H1 (cell line): ENCODE measurements at regions not wholly inside any gene's neighbourhood (a gene's known extent, or its start where the extent isn't known, plus 50 kb on each side); places are given as distances from the start of the nearest gene placed in this dataset.

Source experiments
- CTCF ChIA-PET: fragments of 300-600 bp; sonication (Branson Sonifier 250); formaldehyde crosslinking; loops from one replicate; lab custom pipeline; 2021; ENCODE audit not compliant: partially characterized antibody; lab: Charles Lee
- POLR2A ChIA-PET: fragments of 300-600 bp; sonication (Branson Sonifier 250); formaldehyde crosslinking; loops from one replicate; lab custom pipeline; 2021; ENCODE audit warnings: inconsistent platforms; ENCODE audit not compliant: partially characterized antibody; lab: Charles Lee
- DNase-seq, 2 experiments: peaks; one replicate each; pipeline versions ENCODE4 v3.0.0 to v3.0.0-alpha.2; 2010 to 2022; ENCODE audit warnings: low spot score in 2 of 2, low read depth in 1 of 2, mixed read lengths in 1 of 2
- FAIRE-seq: peaks from 2 replicates; lab custom pipeline; 2011; peaks lifted over from hg19 to GRCh38; lab: Jason Lieb, UNC
- H2AFZ ChIP-seq: 2 replicates; pipeline ENCODE4 v1.8.1; 2012; ENCODE audit warnings: low read length, inconsistent platforms
- H2AK5ac ChIP-seq: 2 replicates; pipeline ENCODE4 v1.6.1; 2013; ENCODE audit warnings: low read depth, low read length
- H2BK120ac ChIP-seq: replicated peaks from 2 replicates; pipeline ENCODE3; 2013; ENCODE audit warnings: low read depth, low read length, inconsistent platforms
- H2BK12ac ChIP-seq: 2 replicates; pipeline ENCODE4 v1.6.1; 2013; ENCODE audit warnings: low read depth, low read length
- H2BK15ac ChIP-seq: 2 replicates; pipeline ENCODE4 v1.6.1; 2013; ENCODE audit warnings: low read length
- H2BK20ac ChIP-seq: 2 replicates; pipeline ENCODE4 v1.6.1; 2013; ENCODE audit warnings: low read length
- H2BK5ac ChIP-seq: 2 replicates; pipeline ENCODE4 v1.6.1; 2013; ENCODE audit warnings: low read depth, low read length
- H3K14ac ChIP-seq: 2 replicates; pipeline ENCODE4 v1.6.1; 2013; ENCODE audit warnings: inconsistent platforms; ENCODE audit not compliant: insufficient read length
- H3K18ac ChIP-seq: 2 replicates; pipeline ENCODE4 v1.6.1; 2013; ENCODE audit warnings: low read length; ENCODE audit errors: extremely low read depth
- H3K23ac ChIP-seq: 2 replicates; pipeline ENCODE4 v1.6.1; 2013; ENCODE audit warnings: inconsistent platforms; ENCODE audit not compliant: insufficient read length
- H3K23me2 ChIP-seq: 2 replicates; pipeline ENCODE4 v1.6.1; 2013; ENCODE audit warnings: low read depth, low read length
- H3K27ac ChIP-seq: 2 replicates; pipeline ENCODE4 v1.6.1; 2011; ENCODE audit warnings: low read depth, low read length, inconsistent platforms
- H3K27me3 ChIP-seq, 4 experiments: replicated peaks in 1 of 4; 1 replicate in 1 of 4; 2 replicates in 3 of 4; pipeline versions ENCODE4 v1.6.1 to v1.8.1; 2011 to 2013; ENCODE audit warnings: low read length in 3 of 4, mild to moderate bottlenecking in 3 of 4, inconsistent platforms in 2 of 4, mixed read lengths in 2 of 4, moderate library complexity in 1 of 4; ENCODE audit not compliant: control insufficient read depth in 3 of 4, insufficient read depth in 3 of 4; ENCODE audit errors: extremely low read depth in 1 of 4
- H3K36me3 ChIP-seq, 4 experiments: 2 replicates each; pipeline versions ENCODE4 v1.6.1 to v1.8.1; 2011 to 2013; ENCODE audit warnings: mild to moderate bottlenecking in 4 of 4, low read length in 3 of 4, moderate library complexity in 2 of 4, control low read depth in 1 of 4, inconsistent platforms in 1 of 4; ENCODE audit not compliant: insufficient read depth in 4 of 4, control insufficient read depth in 2 of 4
- H3K4ac ChIP-seq: replicated peaks from 2 replicates; pipeline ENCODE3; 2013; ENCODE audit warnings: low read length, low read depth, mixed read lengths, inconsistent platforms; ENCODE audit not compliant: insufficient read length
- H3K4me1 ChIP-seq, 4 experiments: replicated peaks in 1 of 4; 1 replicate in 1 of 4; 2 replicates in 3 of 4; pipeline versions ENCODE4 v1.6.1 to v1.8.1; 2011 to 2013; ENCODE audit warnings: low read length in 3 of 4, inconsistent platforms in 2 of 4, mixed read lengths in 1 of 4; ENCODE audit not compliant: insufficient read depth in 4 of 4, control insufficient read depth in 3 of 4
- H3K4me2 ChIP-seq, 2 experiments: 2 replicates each; pipeline versions ENCODE4 v1.6.1 to v1.8.1; 2011 to 2013; ENCODE audit warnings: low read depth in 2 of 2, low read length in 2 of 2, control low read depth in 1 of 2, inconsistent platforms in 1 of 2, mild to moderate bottlenecking in 1 of 2; ENCODE audit not compliant: insufficient read depth in 1 of 2
- H3K4me3 ChIP-seq, 4 experiments: fragments of 200-600, 300-600 bp in 1 of 4; sonication (generic), shearing (Covaris generic), sonication (Bioruptor Twin) in 1 of 4; 2 replicates each; pipeline versions ENCODE4 v1.5.1 to v1.8.1; 2011 to 2016; ENCODE audit warnings: low read length in 4 of 4, low read depth in 3 of 4, control low read depth in 2 of 4, inconsistent platforms in 2 of 4, mild to moderate bottlenecking in 2 of 4, mixed read lengths in 1 of 4, moderate library complexity in 1 of 4; ENCODE audit not compliant: insufficient read depth in 2 of 4; ENCODE audit errors: extremely low read depth in 1 of 4
- H3K56ac ChIP-seq: replicated peaks from 2 replicates; pipeline ENCODE3; 2013; ENCODE audit warnings: low read depth, mild to moderate bottlenecking, mixed read lengths, low read length, inconsistent platforms; ENCODE audit not compliant: insufficient read length
- H3K79me1 ChIP-seq: 2 replicates; pipeline ENCODE4 v1.6.1; 2013; ENCODE audit warnings: low read depth, low read length, control low read depth
- H3K79me2 ChIP-seq, 2 experiments: 2 replicates each; pipeline versions ENCODE4 v1.6.1 to v1.8.1; 2012 to 2013; ENCODE audit warnings: low read length in 2 of 2, mild to moderate bottlenecking in 2 of 2, inconsistent platforms in 1 of 2; ENCODE audit not compliant: insufficient read depth in 2 of 2, control insufficient read depth in 1 of 2
- H3K9ac ChIP-seq, 4 experiments: replicated peaks in 1 of 4; 1 replicate in 1 of 4; 2 replicates in 3 of 4; pipeline versions ENCODE4 v1.6.1 to v1.8.1; 2011 to 2013; ENCODE audit warnings: low read depth in 3 of 4, low read length in 3 of 4, control low read depth in 2 of 4, mild to moderate bottlenecking in 2 of 4, moderate library complexity in 2 of 4, inconsistent platforms in 1 of 4; ENCODE audit errors: extremely low read depth in 1 of 4
- H3K9me3 ChIP-seq, 2 experiments: 2 replicates each; pipeline versions ENCODE4 v1.6.1 to v1.8.1; 2012 to 2013; ENCODE audit warnings: mild to moderate bottlenecking in 2 of 2, moderate library complexity in 2 of 2, control low read depth in 1 of 2, inconsistent platforms in 1 of 2, low read depth in 1 of 2, low read length in 1 of 2, mixed read lengths in 1 of 2; ENCODE audit not compliant: insufficient read depth in 2 of 2
- H4K20me1 ChIP-seq, 2 experiments: replicated peaks in 1 of 2; 2 replicates each; pipeline versions ENCODE3 to v1.8.1; 2011 to 2013; ENCODE audit warnings: inconsistent platforms in 2 of 2, low read length in 2 of 2, mild to moderate bottlenecking in 1 of 2; ENCODE audit not compliant: insufficient read depth in 2 of 2, control insufficient read depth in 1 of 2
- H4K5ac ChIP-seq: 2 replicates; pipeline ENCODE4 v1.6.1; 2013; ENCODE audit warnings: low read length, low read depth, mixed read lengths, inconsistent platforms; ENCODE audit not compliant: insufficient read length
- H4K8ac ChIP-seq: 2 replicates; pipeline ENCODE4 v1.8.0; 2013; ENCODE audit warnings: mild to moderate bottlenecking, moderate library complexity, low read length, inconsistent platforms; ENCODE audit not compliant: insufficient read depth; ENCODE audit errors: extremely low read depth
- H4K91ac ChIP-seq: replicated peaks from 2 replicates; pipeline ENCODE3; 2013; ENCODE audit warnings: low read length, mixed read lengths, inconsistent platforms; ENCODE audit not compliant: insufficient read length
- ATF3 ChIP-seq: IDR thresholded peaks from 2 replicates; pipeline ENCODE4 v1.6.1; 2011; ENCODE audit warnings: low read depth, mild to moderate bottlenecking, low read length; ENCODE audit not compliant: insufficient read depth
- CBX8 ChIP-seq: fragments of 300-800, 300-1000 bp; sonication (generic); IDR thresholded peaks from 2 replicates; pipeline ENCODE4 v1.7.1; 2016; ENCODE audit warnings: low read depth, low read length, borderline replicate concordance
- E2F6 ChIP-seq: IDR thresholded peaks from 2 replicates; pipeline ENCODE4 v1.6.1; 2012; ENCODE audit warnings: inconsistent platforms
- EP300 ChIP-seq, 2 experiments: IDR thresholded peaks; 1 replicate in 1 of 2; 2 replicates in 1 of 2; pipeline ENCODE4 v1.6.1; 2011 to 2012; ENCODE audit warnings: low read depth in 2 of 2, low read length in 2 of 2, mild to moderate bottlenecking in 2 of 2, borderline replicate concordance in 1 of 2, inconsistent platforms in 1 of 2, moderate library complexity in 1 of 2
- HDAC2 ChIP-seq, 2 experiments: fragments of 300-600 bp in 1 of 2; sonication (generic) in 1 of 2; IDR thresholded peaks; 2 replicates each; pipeline ENCODE4 v1.6.1; 2011 to 2012; ENCODE audit warnings: low read depth in 2 of 2, low read length in 2 of 2, mild to moderate bottlenecking in 2 of 2, moderate library complexity in 2 of 2, borderline replicate concordance in 1 of 2, inconsistent platforms in 1 of 2
- MAFK ChIP-seq: IDR thresholded peaks from 2 replicates; pipeline ENCODE4 v1.6.1; 2012; ENCODE audit warnings: low read depth, mild to moderate bottlenecking, improper control_type of control experiment, low read length
- POLR2A ChIP-seq, 2 experiments: IDR thresholded peaks; 1 replicate in 1 of 2; 2 replicates in 1 of 2; pipeline ENCODE4 v1.6.1; 2011; ENCODE audit warnings: low read depth in 2 of 2, low read length in 2 of 2, mild to moderate bottlenecking in 2 of 2; ENCODE audit errors: control extremely low read depth in 1 of 2
- SIN3A ChIP-seq, 2 experiments: IDR thresholded peaks in 1 of 2; conservative IDR thresholded peaks in 1 of 2; 2 replicates each; pipeline ENCODE4 v1.6.1; 2011 to 2012; ENCODE audit warnings: low read length in 2 of 2, improper control_type of control experiment in 1 of 2, low read depth in 1 of 2, mild to moderate bottlenecking in 1 of 2
- SIRT6 ChIP-seq: IDR thresholded peaks from one replicate; pipeline ENCODE4 v1.7.1; 2012; ENCODE audit warnings: low read length, inconsistent platforms
- SIX5 ChIP-seq: IDR thresholded peaks from 2 replicates; pipeline ENCODE4 v1.6.1; 2011; ENCODE audit warnings: mild to moderate bottlenecking, low read depth, low read length
- SP4 ChIP-seq: IDR thresholded peaks from 2 replicates; pipeline ENCODE4 v1.6.1; 2012; ENCODE audit warnings: low read length, inconsistent platforms
- TAF7 ChIP-seq: optimal IDR thresholded peaks from 2 replicates; pipeline ENCODE3; 2011; ENCODE audit warnings: low read depth, mild to moderate bottlenecking, inconsistent platforms, low read length, moderate library complexity, borderline replicate concordance
- TBP ChIP-seq: IDR thresholded peaks from 2 replicates; pipeline ENCODE4 v1.6.1; 2011; ENCODE audit warnings: low read depth, low read length, improper control_type of control experiment
- ZNF274 ChIP-seq: IDR thresholded peaks from 2 replicates; pipeline ENCODE4 v1.7.0; 2012; ENCODE audit warnings: low read length, borderline replicate concordance; ENCODE audit errors: extremely low read depth

DNA sequence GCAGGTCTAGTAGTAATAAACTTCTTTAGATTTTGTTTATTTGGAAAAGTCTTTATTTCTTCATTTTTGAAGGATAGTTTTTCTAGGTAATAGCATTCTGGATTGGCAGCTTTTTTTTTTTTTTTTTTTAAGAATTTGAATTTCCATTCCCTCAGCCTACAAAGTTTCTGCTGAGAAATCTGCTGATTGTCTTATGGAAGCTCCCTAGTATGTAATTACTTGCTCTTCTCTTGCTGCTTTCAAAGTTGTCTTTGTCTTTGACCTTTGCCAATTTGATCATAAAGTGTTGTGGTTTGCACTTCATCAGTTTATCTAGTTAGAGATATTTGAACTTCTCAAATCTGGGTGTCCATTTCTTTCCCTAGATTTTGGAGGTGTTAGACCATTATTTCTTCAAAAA, 82.2 kb upstream of the GMDS start:
- Histone ChIP-seq H3K14ac (no peak overlapping the region), H3K4me3 (no peak overlapping the region), H3K79me1 (no peaks in the 10 kb centered on the region), H4K5ac (no peak overlapping the region), H3K23ac (no peak overlapping the region), H3K9me3 (peaks cover 23 to 24% of the 10 kb centered on the region in 2 experiments), H2BK12ac (no peak overlapping the region), H4K8ac (no peak overlapping the region), H2BK120ac (no peak overlapping the region), H2BK15ac (no peak overlapping the region), H2AK5ac (no peak overlapping the region), H3K36me3 (no peaks in the 10 kb centered on the region; a peak in 1 of 8 replicates), H4K91ac (no peak overlapping the region), H2BK20ac (no peak overlapping the region), H3K4me2 (no peak overlapping the region), H2AFZ (no peak overlapping the region), H3K4ac (no peak overlapping the region), H3K27ac (no peak overlapping the region), H3K27me3 (no peaks in the 10 kb centered on the region), H3K79me2 (no peaks in the 10 kb centered on the region), H2BK5ac (no peak overlapping the region), H3K9ac (no peak overlapping the region)
- DNase-seq (no peak), FAIRE-seq (no peak)
- POLR2A ChIA-PET = no interaction called here
- no peak for TF ChIP-seq SIX5
- TF ChIP-seq E2F6 = no peak
- TF ChIP-seq SP4 = no peak
- no peak for TF ChIP-seq SIRT6
- no peak for TF ChIP-seq EP300 (IDR thresholded peaks at IDR 0.05; ENCODE audit: borderline replicate concordance in 1 of 2, low read depth in 2 of 2, low read length in 2 of 2)
- no peak for TF ChIP-seq CBX8
- TF ChIP-seq MAFK = no peak
- TF ChIP-seq POLR2A (IDR thresholded peaks at IDR 0.05; ENCODE audit: control extremely low read depth in 1 of 2, low read depth in 2 of 2, low read length in 2 of 2) = no peak
- no peak for TF ChIP-seq TBP
- TF ChIP-seq SIN3A (conservative IDR thresholded peaks at IDR 0.05 in 1 of 2, IDR thresholded peaks at IDR 0.05 in 1 of 2; ENCODE audit: low read depth in 1 of 2, low read length in 2 of 2) = no peak
- TF ChIP-seq ZNF274 = no peak
- TF ChIP-seq HDAC2 (IDR thresholded peaks at IDR 0.05; ENCODE audit: borderline replicate concordance in 1 of 2, low read depth in 2 of 2, low read length in 2 of 2) = no peak
- no peak for TF ChIP-seq ATF3
- TF ChIP-seq TAF7 = no peak
- TF ChIP-seq, all 59 proteins: peak for 0
- Histone ChIP-seq H3K56ac (no peak overlapping the region), H4K20me1 (no peaks in the 10 kb centered on the region), H3K18ac (no peak overlapping the region), H3K23me2 (no peaks in the 10 kb centered on the region), H3K4me1 (no peaks in the 10 kb centered on the region)
- CTCF ChIA-PET = interaction anchor here (0.6 kb wide), 1 partner anchor 756 kb away, joined by 3 read pairs; no protein-coding TSS in a partner anchor
